Kidney epithelial cell (primary cell): ENCODE measurements at regions not wholly inside any gene's neighbourhood (a gene's known extent, or its start where the extent isn't known, plus 50 kb on each side); places are given as distances from the start of the nearest gene placed in this dataset.

ENCODE experiments used
- DNase-seq: peaks from one replicate; pipeline ENCODE4 v3.0.0-alpha.2; 2010; ENCODE audit warnings: low read depth
- H3K27me3 ChIP-seq: 2 replicates; pipeline ENCODE4 v1.6.0; 2011; ENCODE audit warnings: low read length; ENCODE audit not compliant: control insufficient read depth, insufficient read depth
- H3K36me3 ChIP-seq: 2 replicates; pipeline ENCODE4 v1.5.1; 2011; ENCODE audit warnings: low read length; ENCODE audit not compliant: control insufficient read depth, insufficient read depth
- H3K4me3 ChIP-seq: 2 replicates; pipeline ENCODE4 v1.5.1; 2011; ENCODE audit warnings: low read depth, mild to moderate bottlenecking, control low read depth, low read length
- CTCF ChIP-seq: IDR thresholded peaks from 2 replicates; pipeline ENCODE4 v1.5.1; 2011; ENCODE audit warnings: mild to moderate bottlenecking, moderate library complexity, low read length, control low read depth, inconsistent platforms; ENCODE audit not compliant: insufficient read depth, poor library complexity, severe bottlenecking

GRCh38 chr10:91073286-91073979, 147.0 kb upstream of the PCGF5 start:
- Histone ChIP-seq H3K36me3 (no peaks in the 10 kb centered on the region), H3K4me3 (no peak overlapping the region), H3K27me3 (no peaks in the 10 kb centered on the region)
- DNase-seq, result no peak
- no peak for TF ChIP-seq CTCF

GRCh38 chr10:91076991-91077548, 143.4 kb upstream of the PCGF5 start:
- DNase-seq, result no peak

GRCh38 chr10:91077549-91078071, 142.9 kb upstream of the PCGF5 start:
- DNase-seq, result no peak
- Histone ChIP-seq H3K27me3 (no peaks in the 10 kb centered on the region), H3K4me3 (no peak overlapping the region), H3K36me3 (no peaks in the 10 kb centered on the region)
- no peak for TF ChIP-seq CTCF

More at GRCh38 chr10:91076991-91077548, 143.4 kb upstream of the PCGF5 start:
- no peak overlapping the region for H3K4me3 ChIP-seq
- H3K27me3 ChIP-seq, result no peaks in the 10 kb centered on the region
- no peaks in the 10 kb centered on the region for H3K36me3 ChIP-seq
- TF ChIP-seq CTCF, result no peak

GRCh38 chr10:91080776-91081175, 139.7 kb upstream of the PCGF5 start:
- DNase-seq, result no peak
- no peaks in the 10 kb centered on the region for H3K36me3 ChIP-seq
- no peaks in the 10 kb centered on the region for H3K27me3 ChIP-seq
- H3K4me3 ChIP-seq, result no peak overlapping the region
- no peak for TF ChIP-seq CTCF

- Histone ChIP-seq H3K4me3 (no peak overlapping the region), H3K36me3 (no peaks in the 10 kb centered on the region), H3K27me3 (no peaks in the 10 kb centered on the region)
- no peak for TF ChIP-seq CTCF
- DNase-seq, result no peak
Measured at GRCh38 chr10:91082447-91082846, 138.0 kb upstream of the PCGF5 start.
